Left ventricle myocardium inferior (tissue), 1 donor: ENCODE measurements at regions not wholly inside any gene's neighbourhood (a gene's known extent, or its start where the extent isn't known, plus 50 kb on each side); places are given as distances from the start of the nearest gene placed in this dataset.

ENCODE experiments used
- DNase-seq: peaks from one replicate; pipeline ENCODE4 v3.0.0-alpha.2; 2020
- H3K27ac ChIP-seq: fragments of 200-600 bp; replicated peaks from 2 replicates; pipeline ENCODE4 v1.8.0; 2021
- H3K27me3 ChIP-seq: fragments of 200-600 bp; 2 replicates; pipeline ENCODE4 v1.8.0; 2021; ENCODE audit warnings: low read depth
- H3K36me3 ChIP-seq: fragments of 200-600 bp; 2 replicates; pipeline ENCODE4 v1.8.0; 2021
- H3K4me1 ChIP-seq: fragments of 200-600 bp; 2 replicates; pipeline ENCODE4 v1.8.0; 2021
- H3K4me3 ChIP-seq: fragments of 200-600 bp; 2 replicates; pipeline ENCODE4 v1.8.0; 2021; ENCODE audit warnings: mild to moderate bottlenecking, moderate library complexity
- H3K9me3 ChIP-seq: fragments of 200-600 bp; replicated peaks from 2 replicates; pipeline ENCODE4 v1.8.0; 2021
- CTCF ChIP-seq: fragments of 200-600 bp; IDR thresholded peaks from 2 replicates; pipeline ENCODE4 v1.8.0; 2021; ENCODE audit warnings: antibody characterized with exemption, mild to moderate bottlenecking, borderline replicate concordance
- intact Hi-C: fragments of 100-400 bp; cut with micrococcal nuclease; formaldehyde crosslinking; loops from one replicate; pipeline ENCODE4 v1.11.0; 2022
- donor health status: DM: no; HTN: yes; CAD: no; lungs with severe emphysema.

GRCh38 chr12:114750917-114751316 lies 66.9 kb upstream of the TBX3 start:
- no peak for TF ChIP-seq CTCF
- intact Hi-C loops = no loop called here
- H3K9me3 ChIP-seq = no peaks in the 10 kb centered on the region
- no peak for DNase-seq
- no peak overlapping the region for H3K4me3 ChIP-seq
- H3K27ac ChIP-seq = no peak overlapping the region
- H3K27me3 ChIP-seq = no peaks in the 10 kb centered on the region
- no peaks in the 10 kb centered on the region for H3K36me3 ChIP-seq
- H3K4me1 ChIP-seq = peaks cover 8% of the 10 kb centered on the region

GRCh38 chr12:114749065-114749464 lies 65.1 kb upstream of the TBX3 start:
- no peak overlapping the region for H3K27ac ChIP-seq
- intact Hi-C loops = no loop called here
- no peaks in the 10 kb centered on the region for H3K9me3 ChIP-seq
- peaks cover 8% of the 10 kb centered on the region for H3K4me1 ChIP-seq
- no peak for TF ChIP-seq CTCF
- H3K36me3 ChIP-seq = no peaks in the 10 kb centered on the region
- no peak overlapping the region for H3K4me3 ChIP-seq
- H3K27me3 ChIP-seq = no peaks in the 10 kb centered on the region
- DNase-seq = no peak

- TF ChIP-seq CTCF = no peak
- H3K9me3 ChIP-seq = no peaks in the 10 kb centered on the region
- no peak for DNase-seq
- H3K27me3 ChIP-seq = no peaks in the 10 kb centered on the region
- intact Hi-C loops = no loop called here
- H3K4me1 ChIP-seq = peaks cover 8% of the 10 kb centered on the region
- no peak overlapping the region for H3K27ac ChIP-seq
- no peaks in the 10 kb centered on the region for H3K36me3 ChIP-seq
- H3K4me3 ChIP-seq = no peak overlapping the region
These were observed 63.3 kb upstream of the TBX3 start for GRCh38 chr12:114747012-114747858.

GRCh38 chr12:114746297-114747011 lies 62.5 kb upstream of the TBX3 start:
- intact Hi-C loops = no loop called here
- H3K4me1 ChIP-seq = peaks cover 4% of the 10 kb centered on the region

GRCh38 chr12:114744691-114745090 lies 60.7 kb upstream of the TBX3 start:
- H3K4me1 ChIP-seq = no peaks in the 10 kb centered on the region
- TF ChIP-seq CTCF = no peak
- DNase-seq = no peak
- H3K9me3 ChIP-seq = no peaks in the 10 kb centered on the region
- H3K27me3 ChIP-seq = no peaks in the 10 kb centered on the region
- no peak overlapping the region for H3K4me3 ChIP-seq
- no peak overlapping the region for H3K27ac ChIP-seq
- intact Hi-C loops = no loop called here
- no peaks in the 10 kb centered on the region for H3K36me3 ChIP-seq

More at GRCh38 chr12:114746297-114747011, 62.5 kb upstream of the TBX3 start:
- Histone ChIP-seq H3K36me3 (no peaks in the 10 kb centered on the region), H3K9me3 (no peaks in the 10 kb centered on the region), H3K27ac (no peak overlapping the region), H3K27me3 (no peaks in the 10 kb centered on the region), H3K4me3 (no peak overlapping the region)
- no peak for TF ChIP-seq CTCF
- no peak for DNase-seq
